ENCODE measurements at regions not wholly inside any gene's neighbourhood (a gene's known extent, or its start where the extent isn't known, plus 50 kb on each side); places are given as distances from the start of the nearest gene placed in this dataset.

DNA sequence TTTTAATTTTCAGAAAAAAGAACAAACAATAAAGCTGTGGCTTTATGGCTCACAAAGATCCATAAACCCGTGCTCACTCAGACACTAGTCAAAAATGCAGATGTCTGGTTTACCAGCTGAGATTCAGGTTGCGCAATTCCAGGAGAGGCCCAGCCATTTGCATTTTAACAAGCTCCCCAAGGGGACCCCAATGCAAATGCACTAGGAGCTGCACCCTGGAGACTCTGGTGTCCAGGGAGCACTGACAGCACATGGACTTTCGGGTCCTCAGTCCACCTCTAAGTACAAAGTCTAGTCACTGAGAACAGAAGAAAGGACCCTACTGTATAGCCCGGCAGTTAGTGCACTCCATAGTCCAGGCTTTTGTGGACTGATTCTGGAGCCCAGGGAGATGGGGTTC lies 326.3 kb downstream of the MAF start:
- Histone ChIP-seq H3K9me3 (no peaks in the 10 kb centered on the region), H3K36me3 (ENCODE audit: control insufficient read depth, insufficient read depth, low read length) (no peaks in the 10 kb centered on the region), H3K4me1 (no peaks in the 10 kb centered on the region), H3K27me3 (replicated peaks; ENCODE audit: control insufficient read depth, insufficient read depth, low read length) (no peaks in the 10 kb centered on the region), H3K4me3 (ENCODE audit: low read depth, low read length) (no peak overlapping the region)
- BruUV-seq (replicated peaks) = no TSS peak
- Mint-ChIP-seq H3K4me1 (ENCODE audit: low read depth, unreplicated experiment) (no peaks in the 10 kb centered on the region), H3K36me3 (ENCODE audit: insufficient read depth, unreplicated experiment) (no peaks in the 10 kb centered on the region), H3K27ac (ENCODE audit: unreplicated experiment) (no peak overlapping the region), H3K27me3 (ENCODE audit: insufficient read depth, unreplicated experiment) (peaks cover 16% of the 10 kb centered on the region), H3K4me3 (ENCODE audit: unreplicated experiment) (no peak overlapping the region), H3K9me3 (ENCODE audit: unreplicated experiment) (no peaks in the 10 kb centered on the region)
- TF ChIP-seq, protein P1, sequence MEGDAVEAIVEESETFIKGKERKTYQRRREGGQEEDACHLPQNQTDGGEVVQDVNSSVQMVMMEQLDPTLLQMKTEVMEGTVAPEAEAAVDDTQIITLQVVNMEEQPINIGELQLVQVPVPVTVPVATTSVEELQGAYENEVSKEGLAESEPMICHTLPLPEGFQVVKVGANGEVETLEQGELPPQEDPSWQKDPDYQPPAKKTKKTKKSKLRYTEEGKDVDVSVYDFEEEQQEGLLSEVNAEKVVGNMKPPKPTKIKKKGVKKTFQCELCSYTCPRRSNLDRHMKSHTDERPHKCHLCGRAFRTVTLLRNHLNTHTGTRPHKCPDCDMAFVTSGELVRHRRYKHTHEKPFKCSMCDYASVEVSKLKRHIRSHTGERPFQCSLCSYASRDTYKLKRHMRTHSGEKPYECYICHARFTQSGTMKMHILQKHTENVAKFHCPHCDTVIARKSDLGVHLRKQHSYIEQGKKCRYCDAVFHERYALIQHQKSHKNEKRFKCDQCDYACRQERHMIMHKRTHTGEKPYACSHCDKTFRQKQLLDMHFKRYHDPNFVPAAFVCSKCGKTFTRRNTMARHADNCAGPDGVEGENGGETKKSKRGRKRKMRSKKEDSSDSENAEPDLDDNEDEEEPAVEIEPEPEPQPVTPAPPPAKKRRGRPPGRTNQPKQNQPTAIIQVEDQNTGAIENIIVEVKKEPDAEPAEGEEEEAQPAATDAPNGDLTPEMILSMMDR (IDR thresholded peaks at IDR 0.05; ENCODE audit: insufficient read depth in 1 of 2, low read depth in 1 of 2, low read length in 1 of 2, severe bottlenecking in 1 of 2, unreplicated experiment in 1 of 2) = no peak
- DNase-seq = no peak
- POLR2A ChIA-PET = no interaction called here
- intact Hi-C loops (cut with micrococcal nuclease; ENCODE audit: unreplicated experiment) = no loop called here
- CTCF ChIA-PET = no interaction called here

DNA sequence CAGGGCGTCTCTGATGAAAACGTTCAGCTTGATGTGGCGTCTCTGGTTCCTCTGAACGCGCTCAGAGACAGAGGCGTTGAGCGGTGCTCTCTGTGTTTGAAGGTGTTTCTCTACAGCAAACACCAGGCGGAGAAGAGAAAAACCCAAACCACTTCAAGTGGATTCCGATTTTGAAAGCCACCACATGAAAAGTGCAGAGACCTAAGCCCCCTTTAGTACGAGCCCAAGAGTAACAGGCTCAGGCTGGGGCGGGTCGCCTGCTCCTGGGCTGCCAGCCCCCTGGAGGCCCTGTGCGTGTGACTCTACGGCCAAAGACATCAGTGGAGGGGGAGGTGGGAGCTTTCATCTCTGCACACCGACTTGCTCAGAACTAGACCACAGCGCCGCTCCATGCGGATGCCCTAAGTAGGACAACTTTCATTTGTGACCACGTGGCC lies 328.4 kb downstream of the MAF start:
- Mint-ChIP-seq H3K27ac (ENCODE audit: unreplicated experiment) (no peak overlapping the region), H3K36me3 (ENCODE audit: insufficient read depth, unreplicated experiment) (no peaks in the 10 kb centered on the region), H3K27me3 (ENCODE audit: insufficient read depth, unreplicated experiment) (peaks cover 16% of the 10 kb centered on the region), H3K9me3 (ENCODE audit: unreplicated experiment) (no peaks in the 10 kb centered on the region), H3K4me1 (ENCODE audit: low read depth, unreplicated experiment) (no peaks in the 10 kb centered on the region), H3K4me3 (ENCODE audit: unreplicated experiment) (no peak overlapping the region)
- Histone ChIP-seq H3K27me3 (replicated peaks; ENCODE audit: control insufficient read depth, insufficient read depth, low read length) (no peaks in the 10 kb centered on the region), H3K36me3 (ENCODE audit: control insufficient read depth, insufficient read depth, low read length) (no peaks in the 10 kb centered on the region), H3K4me1 (no peaks in the 10 kb centered on the region), H3K9me3 (no peaks in the 10 kb centered on the region), H3K4me3 (ENCODE audit: low read depth, low read length) (no peak overlapping the region)
- TF ChIP-seq, protein P1 (IDR thresholded peaks at IDR 0.05; ENCODE audit: insufficient read depth in 1 of 2, low read depth in 1 of 2, low read length in 1 of 2, severe bottlenecking in 1 of 2, unreplicated experiment in 1 of 2) = no peak
- intact Hi-C loops (cut with micrococcal nuclease; ENCODE audit: unreplicated experiment) = no loop called here
- DNase-seq = no peak
- no TSS peak for BruUV-seq (replicated peaks)
- CTCF ChIA-PET = no interaction called here
- POLR2A ChIA-PET = no interaction called here

DNA sequence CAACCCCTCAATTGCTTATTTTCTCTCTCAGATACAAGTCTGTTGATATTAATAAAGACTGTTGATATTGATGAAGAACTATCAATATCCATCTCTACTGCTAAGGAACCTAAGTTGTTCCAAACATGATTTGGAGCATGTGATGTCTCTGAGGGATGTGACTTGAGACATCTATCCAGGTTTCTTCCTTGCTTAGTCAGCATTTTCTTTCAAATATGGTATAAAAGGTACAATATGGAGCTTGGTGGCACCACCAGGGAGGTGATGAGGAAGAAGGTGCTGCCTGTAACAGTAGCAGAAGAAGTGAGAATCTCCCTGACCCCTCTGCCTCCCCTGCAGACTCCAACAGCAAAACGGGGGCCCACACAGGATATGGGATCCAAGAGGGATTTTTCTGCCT lies 329.0 kb downstream of the MAF start:
- no peaks in the 10 kb centered on the region for H3K9me3 Mint-ChIP-seq (ENCODE audit: unreplicated experiment)
- no peak overlapping the region for H3K27ac Mint-ChIP-seq (ENCODE audit: unreplicated experiment)
- peaks cover 19% of the 10 kb centered on the region for H3K27me3 Mint-ChIP-seq (ENCODE audit: insufficient read depth, unreplicated experiment)
- intact Hi-C loops (cut with micrococcal nuclease; ENCODE audit: unreplicated experiment) = no loop called here
- Histone ChIP-seq H3K9me3 (no peaks in the 10 kb centered on the region), H3K4me1 (no peaks in the 10 kb centered on the region), H3K4me3 (ENCODE audit: low read depth, low read length) (no peak overlapping the region), H3K27me3 (replicated peaks; ENCODE audit: control insufficient read depth, insufficient read depth, low read length) (no peaks in the 10 kb centered on the region), H3K36me3 (ENCODE audit: control insufficient read depth, insufficient read depth, low read length) (no peaks in the 10 kb centered on the region)
- POLR2A ChIA-PET = no interaction called here
- no peak overlapping the region for H3K4me3 Mint-ChIP-seq (ENCODE audit: unreplicated experiment)
- H3K4me1 Mint-ChIP-seq (ENCODE audit: low read depth, unreplicated experiment) = no peaks in the 10 kb centered on the region
- CTCF ChIA-PET = no interaction called here
- TF ChIP-seq, protein P1 (IDR thresholded peaks at IDR 0.05; ENCODE audit: insufficient read depth in 1 of 2, low read depth in 1 of 2, low read length in 1 of 2, severe bottlenecking in 1 of 2, unreplicated experiment in 1 of 2) = no peak
- BruUV-seq (replicated peaks) = no TSS peak
- no peak for DNase-seq
- H3K36me3 Mint-ChIP-seq (ENCODE audit: insufficient read depth, unreplicated experiment) = no peaks in the 10 kb centered on the region
